CD4-positive, alpha-beta T cell treated with Interleukin-4 for 1 hour (primary cell): ENCODE measurements at regions not wholly inside any gene's neighbourhood (a gene's known extent, or its start where the extent isn't known, plus 50 kb on each side); places are given as distances from the start of the nearest gene placed in this dataset.
"Not testable (repeated sequence)": the region's sequence is repeated elsewhere in the genome, so short reads cannot be mapped to it uniquely, and the experiment has no call there.

ENCODE experiments used
- DNase-seq, 2 donors: peaks; one replicate each; pipeline ENCODE4 v3.0.0-alpha.2; 2020 to 2022

GRCh38 chr5:62240494-62240893 lies 65.5 kb upstream of the KIF2A start:
- not testable (repeated sequence) for DNase-seq

GRCh38 chr5:62242000-62242399 lies 64.0 kb upstream of the KIF2A start:
- DNase-seq = not testable (repeated sequence)

GRCh38 chr5:62243046-62243445 lies 63.0 kb upstream of the KIF2A start:
- not testable (repeated sequence) for DNase-seq

GRCh38 chr5:62248192-62248591 lies 57.8 kb upstream of the KIF2A start:
- not testable (repeated sequence) for DNase-seq

GRCh38 chr5:62250085-62250484 lies 55.9 kb upstream of the KIF2A start:
- DNase-seq = not testable (repeated sequence)

- DNase-seq = not testable (repeated sequence)
Measured at GRCh38 chr5:62250919-62251318, 55.1 kb upstream of the KIF2A start.

GRCh38 chr5:62252519-62252918 lies 53.5 kb upstream of the KIF2A start:
- not testable (repeated sequence) for DNase-seq

- DNase-seq = not testable (repeated sequence)
Measured at GRCh38 chr5:62255551-62255950, 50.5 kb upstream of the KIF2A start.

GRCh38 chr5:62256161-62257019 lies 49.6 kb upstream of the KIF2A start:
- peak in 1 of 2 donors; percentile 46 for DNase-seq
